ENCODE measurements at regions not wholly inside any gene's neighbourhood (a gene's known extent, or its start where the extent isn't known, plus 50 kb on each side); places are given as distances from the start of the nearest gene placed in this dataset.

- intact Hi-C loops (cut with micrococcal nuclease) = no loop called here
Measured at GRCh38 chr4:41359422-41359775, 102.7 kb downstream of the UCHL1 start.

DNA sequence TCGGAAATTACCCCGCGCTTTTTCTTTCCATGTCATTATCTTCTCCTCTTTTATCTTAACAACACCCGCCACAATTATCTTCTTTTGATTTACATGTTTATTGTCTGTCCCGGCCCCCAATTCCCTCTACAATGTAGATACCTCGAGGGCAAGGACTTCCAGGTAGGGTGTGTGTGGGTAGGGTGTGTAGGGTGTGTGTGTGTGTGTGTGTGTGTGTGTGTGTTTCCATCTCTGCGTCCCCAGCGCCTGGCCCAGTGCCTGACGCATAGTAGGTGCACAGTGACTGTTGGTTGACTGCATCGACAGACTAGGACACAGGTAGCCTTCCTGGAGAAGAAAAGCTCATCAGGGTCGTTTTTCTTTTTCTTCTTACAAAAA, 103.1 kb downstream of the UCHL1 start:
- intact Hi-C loops (cut with micrococcal nuclease) = loop anchor here (5.0 kb wide), 1 partner anchor 512 kb away; no protein-coding TSS in a partner anchor

DNA sequence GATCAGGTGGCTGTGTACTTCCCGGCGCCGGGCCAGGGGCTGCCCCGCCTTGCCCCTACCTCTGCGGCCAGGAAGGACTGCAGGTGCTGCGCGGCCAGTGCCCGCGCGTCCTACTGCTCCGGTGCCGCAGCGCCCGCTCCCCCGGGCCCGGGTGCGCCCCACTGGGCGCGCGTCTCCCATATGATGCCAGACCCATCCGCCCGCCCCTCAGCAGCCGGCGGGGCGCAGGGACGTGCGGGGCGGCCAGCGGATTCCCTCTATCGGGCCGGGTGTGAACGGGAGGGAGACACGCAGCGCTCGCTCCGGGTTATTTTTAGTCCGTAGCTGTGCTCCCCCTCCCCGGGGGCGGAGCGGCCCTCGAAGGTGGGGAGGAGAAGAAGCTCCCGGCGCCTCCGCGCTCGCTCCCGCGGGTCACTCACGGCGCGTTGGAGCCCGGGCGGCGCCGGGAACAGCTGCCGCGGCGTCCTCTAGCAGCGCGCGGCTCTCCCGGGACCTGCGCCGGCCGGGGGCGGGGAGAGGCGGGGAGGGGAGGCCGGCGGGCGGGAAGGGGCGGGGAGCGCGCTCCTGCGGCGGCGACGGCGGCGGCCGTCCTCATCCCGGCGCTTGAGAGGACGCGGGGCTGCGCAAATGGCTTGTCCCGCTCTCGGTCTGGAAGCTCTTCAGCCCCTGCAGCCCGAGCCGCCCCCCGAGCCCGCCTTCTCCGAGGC, 103.6 kb downstream of the UCHL1 start:
- intact Hi-C loops (cut with micrococcal nuclease) = loop anchor here (5.0 kb wide), 1 partner anchor 512 kb away; no protein-coding TSS in a partner anchor

GRCh38 chr4:41360921-41361793, 104.4 kb downstream of the UCHL1 start:
- intact Hi-C loops (cut with micrococcal nuclease) = loop anchor here (5.0 kb wide), 1 partner anchor 511 kb away; no protein-coding TSS in a partner anchor

DNA sequence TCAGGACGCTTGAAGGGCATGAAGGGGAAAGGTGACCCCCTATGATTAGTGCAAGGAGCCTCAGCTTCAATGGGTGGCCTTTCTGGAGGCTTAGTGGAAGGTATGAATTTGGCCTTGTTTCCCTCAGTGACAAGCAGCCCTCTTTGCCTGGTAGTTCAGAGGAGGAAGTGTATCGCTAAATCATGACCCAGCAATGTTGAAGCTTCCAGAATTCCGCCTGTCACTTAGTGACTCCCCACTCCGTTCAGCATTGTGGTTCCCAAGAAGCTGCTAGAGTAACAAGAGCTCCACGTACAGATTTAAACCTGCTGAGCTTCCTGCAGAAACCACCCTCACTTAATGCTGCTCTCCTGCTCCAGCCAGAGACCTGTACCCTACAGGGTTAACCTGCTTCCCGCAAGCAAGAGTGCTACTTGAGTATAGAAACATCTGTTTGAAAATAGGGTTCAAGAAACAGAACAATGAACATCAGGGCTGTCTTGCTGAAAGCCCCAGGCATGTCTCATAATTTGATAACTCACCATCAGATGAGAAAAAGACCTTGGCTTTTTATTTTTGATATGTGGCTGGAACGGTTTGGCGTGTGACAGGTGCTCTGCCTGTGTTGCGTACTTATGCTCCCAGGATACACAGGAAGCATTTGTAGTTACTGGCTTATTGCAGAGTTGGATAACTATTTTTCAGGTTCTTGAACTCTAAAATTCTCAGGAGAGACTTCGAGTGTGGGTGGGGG, 105.2 kb downstream of the UCHL1 start:
- intact Hi-C loops (cut with micrococcal nuclease) = loop anchor here (5.0 kb wide), 1 partner anchor 510 kb away; no protein-coding TSS in a partner anchor

DNA sequence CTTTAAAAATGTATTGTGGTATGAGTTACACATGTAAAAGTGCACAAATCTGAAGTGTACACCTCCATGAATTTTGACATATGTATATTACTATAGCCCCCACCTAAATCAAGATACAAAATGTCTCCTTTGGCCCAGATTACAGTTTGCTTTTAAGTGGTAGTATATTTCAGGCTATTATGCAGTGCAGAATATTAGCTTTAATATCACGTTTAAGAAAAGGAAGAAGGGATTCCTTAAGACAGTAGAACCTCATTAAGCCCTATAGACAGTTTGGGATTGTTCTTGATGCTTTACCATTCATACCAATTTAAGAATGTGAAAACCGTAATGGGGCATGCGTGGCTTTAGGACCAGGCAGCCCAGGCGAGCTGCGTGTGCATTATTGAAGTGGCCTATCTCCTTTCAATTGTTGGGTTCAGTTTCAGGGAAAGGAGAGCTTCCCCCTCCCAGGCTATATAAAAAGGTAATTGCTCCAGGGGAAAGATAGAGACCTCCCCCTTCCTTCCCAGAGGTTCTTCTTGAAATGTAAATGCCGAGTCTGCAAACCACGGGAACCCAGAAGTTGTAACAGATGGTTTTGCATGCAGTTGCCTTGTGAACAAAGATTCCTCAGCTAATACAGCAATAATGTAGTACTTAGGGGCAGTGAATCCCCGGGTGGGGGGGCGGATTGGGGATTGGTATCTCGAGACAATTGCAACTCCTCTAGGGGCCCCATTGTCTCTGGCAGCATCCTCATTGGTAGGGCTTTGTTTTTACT, 106.1 kb downstream of the UCHL1 start:
- intact Hi-C loops (cut with micrococcal nuclease) = loop anchor here (5.0 kb wide), 1 partner anchor 509 kb away; no protein-coding TSS in a partner anchor

DNA sequence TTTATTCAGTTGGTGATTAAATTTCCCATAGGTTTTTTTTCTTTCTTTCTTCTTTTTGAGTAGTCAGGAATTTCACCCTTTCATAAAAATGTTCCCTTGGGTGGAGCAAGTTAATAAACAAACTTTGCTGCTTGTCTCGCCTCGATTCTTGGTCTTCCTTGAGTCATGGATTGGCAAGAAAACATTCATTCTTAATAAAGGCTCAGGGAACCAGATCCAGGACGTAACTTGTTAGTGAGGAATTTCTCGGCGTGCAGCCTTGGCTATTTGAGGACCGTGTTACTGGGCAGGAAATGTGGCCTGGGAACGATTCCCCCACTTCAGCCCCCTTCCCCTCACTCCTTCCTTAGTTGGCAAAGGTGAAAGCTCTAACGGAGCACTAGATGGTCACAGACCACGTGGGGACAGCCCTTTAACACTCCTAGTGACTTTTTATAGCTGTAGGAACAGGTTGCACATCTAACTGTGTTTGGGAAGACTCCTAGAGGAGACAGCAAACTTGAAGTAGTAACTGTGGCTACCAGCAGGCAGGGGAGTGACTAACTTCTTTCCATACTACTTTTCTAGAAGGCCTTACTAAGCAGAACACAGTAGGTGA, 106.8 kb downstream of the UCHL1 start:
- intact Hi-C loops (cut with micrococcal nuclease) = loop anchor here (5.0 kb wide), 1 partner anchor 509 kb away; no protein-coding TSS in a partner anchor

GRCh38 chr4:41364876-41365275, 108.1 kb downstream of the UCHL1 start:
- intact Hi-C loops (cut with micrococcal nuclease) = loop anchor here (5.0 kb wide), 1 partner anchor 507 kb away; no protein-coding TSS in a partner anchor

DNA sequence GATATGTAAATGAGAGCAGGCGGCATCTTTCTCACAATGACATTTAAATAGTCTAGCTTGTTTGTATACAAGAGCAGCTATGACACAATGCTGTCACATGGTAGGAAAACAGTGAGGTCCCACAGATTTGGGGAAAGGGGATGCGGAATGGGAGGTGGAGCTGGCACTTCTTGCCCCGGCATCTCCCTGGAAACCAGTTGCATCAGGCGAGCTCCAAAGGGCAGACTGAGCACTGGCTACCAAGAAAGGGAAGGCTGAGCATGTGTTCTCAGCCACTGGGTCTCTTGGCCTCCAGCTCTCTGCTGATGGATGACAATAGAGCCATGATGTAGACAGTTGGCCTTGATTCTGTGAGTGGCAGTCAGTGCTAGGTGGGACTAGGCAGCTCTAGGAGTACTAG, 109.0 kb downstream of the UCHL1 start:
- intact Hi-C loops (cut with micrococcal nuclease) = no loop called here

- intact Hi-C loops (cut with micrococcal nuclease) = no loop called here
Measured at GRCh38 chr4:41366911-41367517, 110.3 kb downstream of the UCHL1 start.

DNA sequence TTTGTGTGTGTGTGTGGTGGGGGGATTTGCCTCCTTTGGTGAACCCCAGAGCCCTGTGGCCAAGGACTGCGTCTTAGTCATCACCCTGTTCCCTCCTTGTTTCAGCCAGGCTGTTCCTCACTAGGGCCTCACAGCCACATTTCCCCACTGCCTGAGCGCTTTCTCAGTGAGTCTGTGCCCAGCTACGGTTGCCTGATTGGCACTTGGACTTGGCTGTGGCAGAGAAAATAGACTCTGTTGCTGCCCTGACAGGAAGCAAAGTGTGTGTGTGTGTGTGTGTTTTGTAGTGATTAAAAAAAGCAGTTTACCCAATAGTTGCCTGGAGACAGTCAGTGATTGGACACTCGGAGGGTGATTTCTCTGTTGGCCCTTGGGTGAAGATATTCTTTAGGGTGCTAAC, 113.0 kb downstream of the UCHL1 start:
- intact Hi-C loops (cut with micrococcal nuclease) = no loop called here

DNA sequence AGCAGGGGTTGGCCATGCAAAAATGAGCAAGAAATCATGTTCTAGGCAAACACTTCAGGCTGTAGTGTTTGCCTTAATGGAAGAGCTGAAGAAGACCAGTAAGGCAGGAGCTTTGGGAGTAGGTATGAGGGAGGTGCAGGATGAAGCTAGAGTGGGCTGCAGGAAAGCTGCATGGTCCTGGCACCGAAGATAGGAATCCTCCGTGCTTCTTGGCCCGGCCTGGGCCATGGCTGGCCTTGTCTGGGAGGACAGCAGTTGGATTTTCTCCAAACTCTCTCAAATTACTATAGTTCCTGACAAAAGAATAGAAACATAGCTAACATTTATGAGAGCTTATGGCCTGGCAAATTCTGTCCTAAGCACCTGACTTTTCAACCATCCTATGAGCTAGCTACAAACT, 116.5 kb downstream of the UCHL1 start:
- intact Hi-C loops (cut with micrococcal nuclease) = no loop called here

GRCh38 chr4:41374490-41374889, 117.8 kb downstream of the UCHL1 start:
- intact Hi-C loops (cut with micrococcal nuclease) = no loop called here

- intact Hi-C loops (cut with micrococcal nuclease) = no loop called here
Measured at GRCh38 chr4:41375561-41375960, 118.8 kb downstream of the UCHL1 start.

DNA sequence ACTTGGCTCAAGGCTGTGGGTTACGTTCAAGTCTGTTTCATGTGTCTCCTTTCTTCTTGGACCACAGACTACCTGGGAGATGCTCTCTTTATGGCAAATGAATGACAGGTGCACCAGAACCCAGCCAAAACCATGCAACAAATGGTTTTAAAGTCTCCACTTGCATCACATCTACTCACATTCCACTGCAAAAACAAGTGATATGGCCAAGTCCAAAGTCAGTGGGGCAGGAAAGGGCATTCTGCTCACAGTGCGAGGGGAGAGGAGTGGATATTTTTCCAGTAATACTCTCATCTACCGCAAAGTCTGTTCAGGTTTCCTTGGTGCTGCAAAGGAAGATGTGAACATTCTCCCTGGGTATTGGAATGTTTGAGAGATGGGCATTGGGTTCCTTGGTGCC, 120.5 kb downstream of the UCHL1 start:
- intact Hi-C loops (cut with micrococcal nuclease) = no loop called here

- intact Hi-C loops (cut with micrococcal nuclease) = no loop called here
Measured at GRCh38 chr4:41379230-41379629, 122.5 kb downstream of the UCHL1 start.

DNA sequence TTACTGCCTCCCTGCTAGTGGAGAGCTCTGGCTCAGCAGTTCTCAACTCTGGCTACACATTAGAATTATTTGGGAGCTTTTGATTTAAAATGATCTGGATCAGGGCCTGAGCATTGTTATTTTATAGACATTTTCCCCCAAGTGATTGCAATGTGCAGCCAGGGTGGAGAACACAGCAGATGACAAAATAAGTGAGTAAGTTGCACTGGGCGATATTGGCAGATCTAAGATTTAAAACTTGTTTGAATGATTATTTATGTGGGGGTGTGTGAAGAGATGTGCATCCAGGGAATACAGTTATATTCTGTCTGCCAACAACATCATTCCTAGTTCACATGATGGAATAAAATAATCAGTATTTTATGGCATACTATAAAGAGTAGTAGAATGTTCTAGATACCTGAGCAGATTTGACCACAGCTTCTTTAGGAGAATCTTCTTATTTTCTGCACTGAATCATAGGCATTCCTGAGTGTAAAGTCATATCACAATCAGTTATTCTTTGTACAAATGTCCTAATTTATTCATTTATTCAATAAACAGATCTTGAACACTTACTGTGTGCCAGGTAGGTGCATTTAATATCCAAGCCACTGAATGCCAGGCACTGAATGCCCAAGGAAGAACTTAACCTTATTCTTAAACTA, 123.9 kb downstream of the UCHL1 start:
- intact Hi-C loops (cut with micrococcal nuclease) = no loop called here

- intact Hi-C loops (cut with micrococcal nuclease) = no loop called here
Measured at GRCh38 chr4:41381384-41381783, 124.7 kb downstream of the UCHL1 start.

GRCh38 chr4:41384992-41385391, 128.3 kb downstream of the UCHL1 start:
- intact Hi-C loops (cut with micrococcal nuclease) = no loop called here

DNA sequence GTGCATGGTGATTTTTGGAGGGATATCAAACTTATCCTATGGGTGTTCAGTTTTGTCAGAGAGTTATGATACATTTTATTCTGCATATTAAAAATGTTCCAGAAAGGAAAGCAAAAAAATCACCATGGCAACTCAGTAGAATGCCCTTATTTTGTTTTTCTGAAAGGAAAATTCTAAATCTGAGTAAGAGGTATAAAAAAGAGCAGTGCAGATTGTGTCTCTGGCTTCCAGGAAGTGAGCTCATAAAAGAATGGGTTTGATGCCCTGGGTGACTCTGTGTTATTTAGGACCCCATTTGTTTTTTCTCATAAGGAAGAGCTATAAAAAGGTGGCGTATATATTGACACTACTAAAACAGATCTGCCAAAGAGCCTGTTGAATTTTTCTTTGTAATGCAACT, 128.8 kb downstream of the UCHL1 start:
- intact Hi-C loops (cut with micrococcal nuclease) = no loop called here
